C4-2B (cell line): ENCODE measurements at regions not wholly inside any gene's neighbourhood (a gene's known extent, or its start where the extent isn't known, plus 50 kb on each side); places are given as distances from the start of the nearest gene placed in this dataset.

ENCODE experiments used
- H3K27ac ChIP-seq: fragments of 450-650 bp; 2 replicates; pipeline ENCODE4 v1.5.1; 2017
- ZFX ChIP-seq: fragments of 450-650 bp; IDR thresholded peaks from 2 replicates; pipeline ENCODE4 v1.6.1; 2017
- TF ChIP-seq, protein P1 (sequence below): fragments of 450-650 bp; conservative IDR thresholded peaks from 2 replicates; pipeline ENCODE4 v1.5.1; 2017; ENCODE audit warnings: mild to moderate bottlenecking

- no peak for TF ChIP-seq ZFX
- TF ChIP-seq, protein P1, sequence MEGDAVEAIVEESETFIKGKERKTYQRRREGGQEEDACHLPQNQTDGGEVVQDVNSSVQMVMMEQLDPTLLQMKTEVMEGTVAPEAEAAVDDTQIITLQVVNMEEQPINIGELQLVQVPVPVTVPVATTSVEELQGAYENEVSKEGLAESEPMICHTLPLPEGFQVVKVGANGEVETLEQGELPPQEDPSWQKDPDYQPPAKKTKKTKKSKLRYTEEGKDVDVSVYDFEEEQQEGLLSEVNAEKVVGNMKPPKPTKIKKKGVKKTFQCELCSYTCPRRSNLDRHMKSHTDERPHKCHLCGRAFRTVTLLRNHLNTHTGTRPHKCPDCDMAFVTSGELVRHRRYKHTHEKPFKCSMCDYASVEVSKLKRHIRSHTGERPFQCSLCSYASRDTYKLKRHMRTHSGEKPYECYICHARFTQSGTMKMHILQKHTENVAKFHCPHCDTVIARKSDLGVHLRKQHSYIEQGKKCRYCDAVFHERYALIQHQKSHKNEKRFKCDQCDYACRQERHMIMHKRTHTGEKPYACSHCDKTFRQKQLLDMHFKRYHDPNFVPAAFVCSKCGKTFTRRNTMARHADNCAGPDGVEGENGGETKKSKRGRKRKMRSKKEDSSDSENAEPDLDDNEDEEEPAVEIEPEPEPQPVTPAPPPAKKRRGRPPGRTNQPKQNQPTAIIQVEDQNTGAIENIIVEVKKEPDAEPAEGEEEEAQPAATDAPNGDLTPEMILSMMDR, result no peak
- no peak overlapping the region for H3K27ac ChIP-seq
Measured at GRCh38 chr7:119783799-119784198, 489.2 kb upstream of the KCND2 start.

GRCh38 chr7:119802147-119802546 is 470.8 kb upstream of the KCND2 start:
- TF ChIP-seq, protein P1, result no peak
- no peak for TF ChIP-seq ZFX
- H3K27ac ChIP-seq, result no peak overlapping the region

DNA sequence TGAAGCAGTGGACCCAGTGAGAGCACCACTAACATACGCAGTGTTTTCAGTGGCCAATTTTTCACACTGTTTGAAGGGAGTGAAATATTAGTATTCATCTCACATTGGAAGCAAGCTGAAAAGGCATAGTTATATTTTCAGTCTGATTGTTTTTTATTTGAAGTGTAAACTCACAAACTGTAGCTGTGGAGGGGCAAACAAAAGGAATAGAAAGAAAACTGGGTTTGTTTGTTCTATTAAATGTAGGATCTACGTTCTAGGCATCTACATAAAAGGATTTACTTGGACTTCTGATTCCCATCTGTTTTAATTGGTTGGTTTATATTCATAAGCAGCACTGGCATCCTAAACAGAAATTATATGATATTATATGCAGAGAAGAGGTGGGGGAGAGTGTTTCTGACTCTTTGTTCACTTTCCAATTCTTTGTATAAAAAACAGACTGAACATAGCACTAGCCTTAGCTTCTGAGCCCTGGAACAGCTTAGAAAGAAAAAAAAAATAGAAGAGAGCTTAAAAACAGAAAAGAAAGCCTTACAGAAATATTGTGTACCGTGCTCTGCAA is 447.8 kb upstream of the KCND2 start:
- no peak for TF ChIP-seq ZFX
- TF ChIP-seq, protein P1, result no peak
- H3K27ac ChIP-seq, result no peak overlapping the region

- no peak overlapping the region for H3K27ac ChIP-seq
- TF ChIP-seq, protein P1, result no peak
- TF ChIP-seq ZFX, result no peak
Measured at GRCh38 chr7:119826547-119826946, 446.4 kb upstream of the KCND2 start.

GRCh38 chr7:119838444-119838843 is 434.5 kb upstream of the KCND2 start:
- no peak overlapping the region for H3K27ac ChIP-seq
- TF ChIP-seq, protein P1, result no peak
- no peak for TF ChIP-seq ZFX

DNA sequence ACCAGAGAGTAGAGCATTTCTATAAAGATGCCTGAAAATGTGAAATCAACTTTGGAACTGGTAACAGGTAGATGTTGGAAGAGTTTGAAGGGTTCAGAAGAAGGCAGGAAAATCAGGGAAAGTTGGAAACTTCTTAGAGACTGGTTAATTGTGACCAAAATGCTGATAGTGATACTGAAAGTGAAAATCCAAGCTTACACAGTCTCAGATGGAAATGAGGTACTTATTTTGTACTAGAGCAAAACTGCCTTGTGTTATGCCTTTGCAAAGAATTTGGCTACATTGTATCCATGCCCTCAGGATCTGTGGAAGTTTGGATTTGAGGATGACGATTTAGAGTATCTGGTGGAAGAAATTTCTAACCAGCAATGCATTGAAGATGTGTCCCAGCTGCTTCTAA is 430.6 kb upstream of the KCND2 start:
- TF ChIP-seq, protein P1, result no peak
- TF ChIP-seq ZFX, result no peak
- no peak overlapping the region for H3K27ac ChIP-seq

- TF ChIP-seq ZFX, result no peak
- TF ChIP-seq, protein P1, result no peak
- no peak overlapping the region for H3K27ac ChIP-seq
Measured at GRCh38 chr7:119842786-119843185, 430.2 kb upstream of the KCND2 start.
